ENCODE measurements at regions not wholly inside any gene's neighbourhood (a gene's known extent, or its start where the extent isn't known, plus 50 kb on each side); places are given as distances from the start of the nearest gene placed in this dataset.

DNA sequence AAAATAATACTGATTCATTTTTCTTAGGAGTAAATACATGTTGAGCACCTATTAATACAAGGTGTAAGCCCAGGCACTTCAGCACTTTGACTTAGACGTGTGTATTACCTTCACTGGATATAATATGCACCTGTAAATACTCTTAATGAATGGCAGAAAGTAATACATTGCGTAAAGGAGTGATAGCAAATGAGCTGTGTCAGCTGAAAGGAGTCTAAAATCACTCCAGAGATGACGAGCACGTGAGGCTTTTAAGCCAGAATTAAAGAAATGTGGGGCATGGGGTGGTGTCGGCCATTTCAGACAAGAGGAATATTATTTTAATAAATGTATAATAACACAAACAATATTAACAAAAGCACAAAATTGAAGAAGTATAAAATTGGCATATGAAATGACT is 722.7 kb downstream of the EPHA4 start:
- H3K4me3 Mint-ChIP-seq = no peak overlapping the region
- H3K27ac Mint-ChIP-seq = no peak overlapping the region
- H3K27me3 Mint-ChIP-seq = peaks cover 2% of the 10 kb centered on the region
- intact Hi-C loops (cut with DNase I, micrococcal nuclease) = no loop called here
- DNase-seq = no peak
- no peaks in the 10 kb centered on the region for H3K36me3 Mint-ChIP-seq (ENCODE audit: low read depth)
- ChIA-PET CTCF (no interaction called here), POLR2A (no interaction called here)
- ATAC-seq = no peak
- H3K9me3 Mint-ChIP-seq (ENCODE audit: low read depth) = no peaks in the 10 kb centered on the region
- no peaks in the 10 kb centered on the region for H3K4me1 Mint-ChIP-seq

DNA sequence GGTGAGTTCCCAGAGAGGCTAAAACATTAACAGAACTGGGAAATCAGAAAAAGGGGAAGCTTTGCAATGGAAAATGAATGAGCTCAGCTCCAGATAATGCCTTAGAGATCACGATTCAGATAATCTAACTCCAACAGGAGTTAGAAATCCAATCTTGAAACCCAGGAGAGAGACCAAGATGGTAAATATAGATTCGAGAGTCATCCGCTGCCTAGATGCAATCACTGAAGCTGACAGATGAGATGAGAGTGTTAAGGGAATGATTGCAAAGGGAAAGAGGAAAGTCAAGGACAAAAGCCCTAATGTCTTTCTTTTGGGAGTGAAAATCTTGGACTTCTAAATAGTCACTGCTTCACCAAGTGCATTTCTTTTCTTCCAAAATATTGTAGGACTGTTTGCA is 722.0 kb downstream of the EPHA4 start:
- ChIA-PET POLR2A (no interaction called here), CTCF (no interaction called here)
- H3K4me3 Mint-ChIP-seq = no peak overlapping the region
- H3K36me3 Mint-ChIP-seq (ENCODE audit: low read depth) = no peaks in the 10 kb centered on the region
- no peaks in the 10 kb centered on the region for H3K9me3 Mint-ChIP-seq (ENCODE audit: low read depth)
- H3K27ac Mint-ChIP-seq = no peak overlapping the region
- intact Hi-C loops (cut with DNase I, micrococcal nuclease) = no loop called here
- DNase-seq = no peak
- no peak for ATAC-seq
- H3K27me3 Mint-ChIP-seq = peaks cover 2% of the 10 kb centered on the region
- no peaks in the 10 kb centered on the region for H3K4me1 Mint-ChIP-seq

DNA sequence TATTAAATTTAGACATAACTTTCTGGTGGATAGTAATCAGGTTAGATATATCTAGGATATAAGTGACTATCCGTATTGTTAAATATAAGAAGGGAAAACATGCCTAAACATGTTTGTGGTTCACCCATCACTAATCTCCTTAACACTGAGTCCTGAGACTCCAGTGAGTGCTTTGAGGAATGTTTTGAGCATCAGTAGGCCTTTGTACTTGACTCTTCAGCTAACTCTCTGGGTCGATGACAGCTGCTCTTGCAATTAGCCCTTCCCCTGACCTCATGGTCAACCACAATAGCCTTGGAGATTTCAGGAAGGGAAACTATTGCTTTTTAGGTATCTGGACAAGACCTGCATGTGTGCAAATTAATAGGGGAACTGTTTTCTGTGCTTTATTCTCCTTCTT is 716.8 kb downstream of the EPHA4 start:
- DNase-seq = no peak
- Mint-ChIP-seq H3K9me3 (ENCODE audit: low read depth) (no peaks in the 10 kb centered on the region), H3K36me3 (ENCODE audit: low read depth) (no peaks in the 10 kb centered on the region), H3K27me3 (peaks cover 4% of the 10 kb centered on the region), H3K27ac (no peak overlapping the region), H3K4me3 (no peak overlapping the region), H3K4me1 (no peaks in the 10 kb centered on the region)
- ATAC-seq = no peak
- ChIA-PET CTCF (interaction anchor here (0.6 kb wide), 1 partner anchor 37 kb away, joined by 3 read pairs; no protein-coding TSS in a partner anchor), POLR2A (no interaction called here)
- intact Hi-C loops (cut with DNase I, micrococcal nuclease) = no loop called here

DNA sequence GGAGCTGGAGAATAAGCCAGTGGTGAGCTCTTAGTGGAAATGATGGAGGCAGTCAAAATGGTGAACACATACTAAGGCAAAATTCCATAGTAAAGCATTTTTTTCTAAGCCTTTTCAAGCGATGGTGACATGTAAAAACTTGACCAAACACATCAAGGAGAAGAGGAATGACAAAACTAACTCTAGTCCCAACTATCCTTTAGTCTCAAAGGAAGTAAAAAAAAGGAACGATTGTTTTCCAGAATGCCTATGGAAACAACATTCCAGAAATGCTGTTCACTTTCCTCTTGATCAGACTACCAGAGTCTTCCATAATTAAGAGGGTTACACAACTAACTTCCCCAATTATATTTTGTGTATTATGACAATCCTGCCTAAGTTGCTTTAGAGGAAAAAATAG is 715.6 kb downstream of the EPHA4 start:
- no peak for ATAC-seq
- DNase-seq = no peak
- Mint-ChIP-seq H3K36me3 (ENCODE audit: low read depth) (no peaks in the 10 kb centered on the region), H3K27ac (no peak overlapping the region), H3K27me3 (peaks cover 5% of the 10 kb centered on the region), H3K4me3 (no peak overlapping the region), H3K4me1 (no peaks in the 10 kb centered on the region), H3K9me3 (ENCODE audit: low read depth) (no peaks in the 10 kb centered on the region)
- CTCF ChIA-PET = no interaction called here
- intact Hi-C loops (cut with DNase I, micrococcal nuclease) = no loop called here
- POLR2A ChIA-PET = no interaction called here

DNA sequence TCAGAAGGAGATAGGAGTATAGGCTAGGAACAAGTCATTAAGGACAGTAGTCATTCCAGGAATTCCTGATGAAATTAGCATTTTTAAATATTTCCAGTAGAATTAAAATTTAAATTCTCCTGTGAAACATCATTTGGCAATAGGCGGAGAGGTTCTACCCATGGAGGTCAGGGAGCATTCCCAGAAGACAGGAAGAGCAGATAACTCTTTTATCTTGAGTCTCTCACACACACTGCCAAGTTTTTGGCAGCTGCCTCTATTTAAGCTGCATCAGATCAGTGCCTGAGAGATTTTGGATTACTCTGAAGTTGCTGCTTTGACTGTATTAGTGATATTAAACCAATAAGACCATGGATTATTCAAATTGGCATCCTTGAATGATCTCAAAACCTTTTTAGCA is 714.7 kb downstream of the EPHA4 start:
- intact Hi-C loops (cut with DNase I, micrococcal nuclease) = no loop called here
- ChIA-PET POLR2A (no interaction called here), CTCF (interaction anchor here (0.6 kb wide), 1 partner anchor 95 kb away, joined by 3 read pairs; no protein-coding TSS in a partner anchor)
- no peak overlapping the region for H3K4me3 Mint-ChIP-seq
- H3K4me1 Mint-ChIP-seq = no peaks in the 10 kb centered on the region
- no peaks in the 10 kb centered on the region for H3K9me3 Mint-ChIP-seq (ENCODE audit: low read depth)
- DNase-seq = no peak
- H3K27ac Mint-ChIP-seq = no peak overlapping the region
- peaks cover 6% of the 10 kb centered on the region for H3K27me3 Mint-ChIP-seq
- ATAC-seq = no peak
- no peaks in the 10 kb centered on the region for H3K36me3 Mint-ChIP-seq (ENCODE audit: low read depth)

- DNase-seq = no peak
- ChIA-PET POLR2A (no interaction called here), CTCF (interaction anchor here (0.7 kb wide), 1 partner anchor 562 kb away, joined by 4 read pairs; no protein-coding TSS in a partner anchor)
- no peak overlapping the region for H3K27ac Mint-ChIP-seq
- intact Hi-C loops (cut with DNase I, micrococcal nuclease) = no loop called here
- no peak for ATAC-seq
- no peak overlapping the region for H3K4me3 Mint-ChIP-seq
- H3K4me1 Mint-ChIP-seq = no peaks in the 10 kb centered on the region
- H3K9me3 Mint-ChIP-seq (ENCODE audit: low read depth) = no peaks in the 10 kb centered on the region
- no peaks in the 10 kb centered on the region for H3K36me3 Mint-ChIP-seq (ENCODE audit: low read depth)
- H3K27me3 Mint-ChIP-seq = peaks cover 6% of the 10 kb centered on the region
Measured at GRCh38 chr2:220858101-220858500, 714.0 kb downstream of the EPHA4 start.

DNA sequence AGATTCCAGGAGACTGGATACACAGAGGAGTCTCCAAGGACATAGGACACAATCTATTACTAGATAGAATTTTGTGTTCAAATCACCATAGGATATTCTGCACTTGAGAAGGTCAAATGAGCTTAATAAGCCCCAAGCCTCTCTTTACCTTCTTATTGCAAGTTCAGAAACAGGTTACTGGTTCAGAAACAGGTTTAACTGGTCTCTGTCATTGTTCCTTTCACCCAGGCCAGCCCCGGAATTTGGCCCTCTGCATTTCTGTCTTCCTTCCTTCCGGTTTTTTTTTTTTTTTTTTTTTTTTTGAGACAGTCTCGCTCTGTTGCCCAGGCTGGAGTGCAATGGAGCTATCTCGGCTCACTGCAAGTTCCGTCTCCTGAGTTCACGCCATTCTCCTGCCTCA is 700.2 kb downstream of the EPHA4 start:
- intact Hi-C loops (cut with DNase I, micrococcal nuclease) = no loop called here
- ChIA-PET POLR2A (no interaction called here), CTCF (no interaction called here)
- Mint-ChIP-seq H3K9me3 (ENCODE audit: low read depth) (peaks cover 4% of the 10 kb centered on the region), H3K4me1 (no peaks in the 10 kb centered on the region), H3K4me3 (no peak overlapping the region), H3K27ac (no peak overlapping the region), H3K27me3 (no peaks in the 10 kb centered on the region), H3K36me3 (ENCODE audit: low read depth) (no peaks in the 10 kb centered on the region)
- no peak for ATAC-seq
- DNase-seq = no peak

DNA sequence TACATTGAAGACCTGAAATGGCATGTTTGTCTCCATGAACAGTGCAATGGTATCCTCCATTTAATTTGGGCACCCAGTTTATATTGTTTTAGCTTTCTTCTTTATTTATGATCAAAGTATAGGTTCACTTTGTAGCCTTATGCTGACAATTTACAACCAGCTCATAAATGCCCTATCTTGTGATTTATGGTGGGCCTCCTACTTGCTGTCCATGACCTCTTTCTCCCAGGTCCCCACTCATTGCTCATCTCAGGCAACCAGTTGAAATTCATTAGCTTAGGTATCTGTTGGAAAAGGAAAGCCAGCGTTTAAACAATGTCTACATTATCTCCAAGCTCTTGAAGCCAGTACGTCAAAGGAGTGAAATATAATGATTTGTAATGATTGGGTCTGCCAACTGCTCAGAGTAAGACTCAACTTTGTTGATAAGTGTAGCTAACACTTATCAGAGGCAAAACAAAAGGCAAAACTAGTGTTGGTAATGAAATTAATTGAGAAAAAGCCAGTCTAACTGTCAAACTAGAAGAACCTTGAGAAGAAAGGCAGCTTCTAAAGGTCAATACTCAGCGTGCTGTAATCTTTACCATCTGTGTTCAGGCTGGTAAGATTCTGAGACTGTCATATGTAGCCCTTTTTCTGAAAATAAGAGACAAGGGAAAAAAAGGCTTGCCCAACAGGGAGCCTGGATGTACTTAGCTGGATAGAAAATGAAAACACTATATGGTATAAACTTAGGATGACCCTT is 695.9 kb downstream of the EPHA4 start:
- H3K27me3 Mint-ChIP-seq = peaks cover 2% of the 10 kb centered on the region
- H3K9me3 Mint-ChIP-seq (ENCODE audit: low read depth) = no peaks in the 10 kb centered on the region
- no peak overlapping the region for H3K27ac Mint-ChIP-seq
- no peaks in the 10 kb centered on the region for H3K36me3 Mint-ChIP-seq (ENCODE audit: low read depth)
- no peak for ATAC-seq
- intact Hi-C loops (cut with DNase I, micrococcal nuclease) = no loop called here
- H3K4me3 Mint-ChIP-seq = no peak overlapping the region
- ChIA-PET POLR2A (no interaction called here), CTCF (interaction anchor here (1.1 kb wide), 1 partner anchor 9 kb away, joined by 3 read pairs; no protein-coding TSS in a partner anchor)
- no peak for DNase-seq
- no peaks in the 10 kb centered on the region for H3K4me1 Mint-ChIP-seq

- intact Hi-C loops (cut with DNase I, micrococcal nuclease) = no loop called here
- ChIA-PET CTCF (interaction anchor here (0.6 to 0.7 kb wide), 2 partner anchors 8 to 1010 kb away, joined by 3 read pairs; no protein-coding TSS in a partner anchor), POLR2A (no interaction called here)
- DNase-seq (no peak), ATAC-seq (no peak)
- Mint-ChIP-seq H3K27ac (no peak overlapping the region), H3K9me3 (ENCODE audit: low read depth) (no peaks in the 10 kb centered on the region), H3K4me3 (no peak overlapping the region), H3K4me1 (no peaks in the 10 kb centered on the region), H3K27me3 (peaks cover 2% of the 10 kb centered on the region), H3K36me3 (ENCODE audit: low read depth) (no peaks in the 10 kb centered on the region)
Measured at GRCh38 chr2:220877491-220877890, 694.6 kb downstream of the EPHA4 start.

- CTCF ChIA-PET = no interaction called here
- intact Hi-C loops (cut with DNase I, micrococcal nuclease) = no loop called here
Measured at GRCh38 chr2:220877897-220878296, 694.2 kb downstream of the EPHA4 start.

GRCh38 chr2:220880623-220881596 is 691.2 kb downstream of the EPHA4 start:
- no peak for ATAC-seq
- H3K27ac Mint-ChIP-seq = no peak overlapping the region

More at GRCh38 chr2:220877897-220878296, 694.2 kb downstream of the EPHA4 start:
- H3K27ac Mint-ChIP-seq = no peak overlapping the region
- H3K4me1 Mint-ChIP-seq = no peaks in the 10 kb centered on the region
- H3K36me3 Mint-ChIP-seq (ENCODE audit: low read depth) = no peaks in the 10 kb centered on the region
- POLR2A ChIA-PET = no interaction called here
- ATAC-seq = no peak
- no peaks in the 10 kb centered on the region for H3K9me3 Mint-ChIP-seq (ENCODE audit: low read depth)
- no peak for DNase-seq
- no peak overlapping the region for H3K4me3 Mint-ChIP-seq
- peaks cover 2% of the 10 kb centered on the region for H3K27me3 Mint-ChIP-seq

DNA sequence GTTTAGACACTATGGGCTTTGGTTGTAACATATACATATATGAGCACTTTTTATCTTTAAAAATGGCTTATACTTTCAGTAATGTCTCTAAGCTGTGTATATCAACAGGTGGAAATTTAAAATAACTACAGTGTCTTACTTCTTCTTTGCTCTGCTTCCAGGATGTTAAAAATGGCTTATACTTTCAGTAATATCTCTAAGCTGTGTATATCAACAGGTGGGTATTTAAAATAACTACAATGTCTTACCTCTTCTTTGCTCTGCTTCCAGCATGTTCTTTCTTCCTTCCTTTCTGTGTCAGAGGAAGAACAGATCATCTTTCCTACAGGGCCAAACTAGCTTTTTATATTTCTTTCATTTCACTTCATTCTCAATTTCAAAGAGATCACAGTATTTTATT is 689.6 kb downstream of the EPHA4 start:
- Mint-ChIP-seq H3K4me3 (no peak overlapping the region), H3K27me3 (peaks cover 2% of the 10 kb centered on the region), H3K9me3 (ENCODE audit: low read depth) (no peaks in the 10 kb centered on the region), H3K27ac (no peak overlapping the region), H3K4me1 (no peaks in the 10 kb centered on the region), H3K36me3 (ENCODE audit: low read depth) (no peaks in the 10 kb centered on the region)
- ATAC-seq = no peak
- POLR2A ChIA-PET = no interaction called here
- CTCF ChIA-PET = interaction anchor here (1.2 kb wide), 1 partner anchor 8 kb away, joined by 3 read pairs; no protein-coding TSS in a partner anchor
- DNase-seq = no peak
- intact Hi-C loops (cut with DNase I, micrococcal nuclease) = no loop called here

More at GRCh38 chr2:220880623-220881596, 691.2 kb downstream of the EPHA4 start:
- POLR2A ChIA-PET = no interaction called here
- no peaks in the 10 kb centered on the region for H3K9me3 Mint-ChIP-seq (ENCODE audit: low read depth)
- no peak for DNase-seq
- H3K27me3 Mint-ChIP-seq = peaks cover 2% of the 10 kb centered on the region
- no peak overlapping the region for H3K4me3 Mint-ChIP-seq
- CTCF ChIA-PET = no interaction called here
- no peaks in the 10 kb centered on the region for H3K36me3 Mint-ChIP-seq (ENCODE audit: low read depth)
- intact Hi-C loops (cut with DNase I, micrococcal nuclease) = no loop called here
- no peaks in the 10 kb centered on the region for H3K4me1 Mint-ChIP-seq
